GM23338 (cell line): ENCODE measurements at regions not wholly inside any gene's neighbourhood (a gene's known extent, or its start where the extent isn't known, plus 50 kb on each side); places are given as distances from the start of the nearest gene placed in this dataset.

Experiments
- ATAC-seq: fragments of 200-7000 bp; cut with Tn5 transposase; 3 replicates; pipeline ENCODE4 v1.9.1; 2020
- DNase-seq: peaks from one replicate; pipeline ENCODE4 v3.0.0-alpha.2; 2015; ENCODE audit warnings: low spot score
- H2AFZ ChIP-seq: fragments of 200-600 bp; sonication (generic); 2 replicates; pipeline ENCODE4 v1.8.0; 2016; ENCODE audit warnings: antibody characterized with exemption, mild to moderate bottlenecking, moderate library complexity
- H3F3A ChIP-seq: fragments of 200-600 bp; sonication (generic); replicated peaks from 2 replicates; pipeline ENCODE4 v1.8.0; 2017; ENCODE audit warnings: antibody characterized with exemption, mixed run types, low read depth
- H3K27ac ChIP-seq: fragments of 200-600 bp; sonication (generic); 2 replicates; pipeline ENCODE4 v1.6.1; 2016; ENCODE audit warnings: low read depth
- H3K27me3 ChIP-seq: fragments of 200-600 bp; sonication (generic); 2 replicates; pipeline ENCODE4 v1.8.0; 2016; ENCODE audit warnings: mild to moderate bottlenecking, mixed run types, moderate library complexity; ENCODE audit not compliant: insufficient read depth
- H3K36me3 ChIP-seq: fragments of 200-600 bp; sonication (generic); 2 replicates; pipeline ENCODE4 v1.8.0; 2016; ENCODE audit warnings: mild to moderate bottlenecking; ENCODE audit not compliant: insufficient read depth
- H3K4me1 ChIP-seq: fragments of 200-600 bp; sonication (generic); 2 replicates; pipeline ENCODE4 v1.8.0; 2016; ENCODE audit warnings: mild to moderate bottlenecking, moderate library complexity; ENCODE audit not compliant: insufficient read depth
- H3K4me2 ChIP-seq: fragments of 200-600 bp; sonication (generic); 2 replicates; pipeline ENCODE4 v1.7.1; 2017; ENCODE audit warnings: mixed run types
- H3K4me3 ChIP-seq: fragments of 200-600 bp; sonication (generic); 2 replicates; pipeline ENCODE4 v1.6.1; 2016; ENCODE audit warnings: mixed run types
- H3K79me2 ChIP-seq: fragments of 200-600 bp; sonication (generic); replicated peaks from 2 replicates; pipeline ENCODE4 v1.8.0; 2017; ENCODE audit warnings: mild to moderate bottlenecking; ENCODE audit not compliant: insufficient read depth
- H3K9me2 ChIP-seq: fragments of 200-600 bp; sonication (generic); 2 replicates; pipeline ENCODE4 v1.8.0; 2017; ENCODE audit not compliant: insufficient read depth
- H4K20me1 ChIP-seq: fragments of 200-600 bp; sonication (generic); replicated peaks from 2 replicates; pipeline ENCODE4 v1.8.0; 2017; ENCODE audit warnings: mild to moderate bottlenecking; ENCODE audit not compliant: insufficient read depth
- H3K27ac Mint-ChIP-seq: 2 replicates; pipeline ENCODE4 v1.8.0; 2020; ENCODE audit warnings: inconsistent platforms, mild to moderate bottlenecking, moderate library complexity, mixed read lengths
- H3K27me3 Mint-ChIP-seq: 3 replicates; pipeline ENCODE4 v1.8.0; 2022; ENCODE audit warnings: low read depth, mild to moderate bottlenecking, moderate library complexity, mixed read lengths, inconsistent platforms; ENCODE audit not compliant: insufficient read depth, poor library complexity
- H3K36me3 Mint-ChIP-seq: 3 replicates; pipeline ENCODE4 v1.8.0; 2021; ENCODE audit warnings: low read depth, mild to moderate bottlenecking, inconsistent platforms, moderate library complexity, mixed read lengths
- H3K4me1 Mint-ChIP-seq: 3 replicates; pipeline ENCODE4 v1.8.0; 2020; ENCODE audit warnings: mild to moderate bottlenecking, inconsistent platforms, mixed read lengths
- H3K4me3 Mint-ChIP-seq: 3 replicates; pipeline ENCODE4 v1.8.0; 2021; ENCODE audit warnings: moderate library complexity, mild to moderate bottlenecking, inconsistent platforms, mixed read lengths
- H3K9me3 Mint-ChIP-seq: 3 replicates; pipeline ENCODE4 v1.8.0; 2020; ENCODE audit warnings: moderate library complexity, mild to moderate bottlenecking, inconsistent platforms, mixed read lengths
- CREB1 ChIP-seq: fragments of 250-450 bp; sonication (Bioruptor Pico); IDR thresholded peaks from 2 replicates; pipeline ENCODE4 v1.5.0; 2020; ENCODE audit warnings: low read depth, mild to moderate bottlenecking, moderate library complexity
- EZH2phosphoT487 ChIP-seq: fragments of 200-600 bp; sonication (generic); IDR thresholded peaks from one replicate; pipeline ENCODE4 v1.8.1; 2018; ENCODE audit warnings: antibody characterized with exemption; ENCODE audit not compliant: unreplicated experiment
- JUNB ChIP-seq: IDR thresholded peaks from one replicate; pipeline ENCODE4 v1.6.1; 2016; ENCODE audit warnings: antibody characterized with exemption; ENCODE audit not compliant: unreplicated experiment
- NANOG ChIP-seq: IDR thresholded peaks from 2 replicates; pipeline ENCODE4 v1.6.1; 2016; ENCODE audit warnings: antibody characterized with exemption, borderline replicate concordance
- ZNF114 ChIP-seq: fragments of 250-450 bp; sonication (Bioruptor Pico); IDR thresholded peaks from 2 replicates; pipeline ENCODE4 v1.5.0; 2020; ENCODE audit warnings: mild to moderate bottlenecking, moderate library complexity
- ZNF331 ChIP-seq: fragments of 250-450 bp; sonication (Bioruptor Pico); IDR thresholded peaks from 2 replicates; pipeline ENCODE4 v1.5.0; 2020; ENCODE audit warnings: low read depth, mild to moderate bottlenecking, moderate library complexity
- TF ChIP-seq, protein P1 (sequence below): fragments of 250-450 bp; sonication (Bioruptor Pico); IDR thresholded peaks from 2 replicates; pipeline ENCODE4 v1.5.0; 2020; ENCODE audit warnings: mild to moderate bottlenecking, moderate library complexity

DNA sequence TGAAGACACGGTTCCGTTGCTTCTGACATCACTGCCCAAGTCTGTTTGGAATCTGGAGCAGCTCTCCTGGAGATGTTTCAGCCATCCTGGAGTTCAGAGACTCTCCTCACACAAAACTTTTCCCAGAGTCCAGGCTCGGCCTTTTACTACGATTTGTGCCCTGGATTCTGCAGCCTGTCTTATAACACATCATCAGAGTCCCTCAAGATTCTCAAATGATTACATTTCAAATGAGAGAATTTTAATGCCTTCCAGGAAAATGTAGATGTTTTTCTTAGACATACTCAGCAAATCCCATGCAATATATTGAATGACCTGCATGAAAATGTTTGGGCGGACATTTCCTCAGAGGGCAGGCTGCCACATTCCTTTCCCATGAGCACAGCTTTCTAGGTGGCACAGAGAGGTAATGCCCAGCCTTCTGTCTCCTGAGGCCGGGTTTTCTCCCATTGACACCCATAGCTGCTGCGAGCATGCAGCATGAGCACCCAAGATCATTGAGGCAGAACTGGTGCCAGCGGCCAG is 129.1 kb downstream of the SNX19 start:
- H3K9me3 Mint-ChIP-seq = peaks cover 5% of the 10 kb centered on the region; the same call in 2 of the 3 replicates
- Histone ChIP-seq H3K27ac (no peak overlapping the region), H3F3A (no peaks in the 10 kb centered on the region), H3K36me3 (no peaks in the 10 kb centered on the region), H3K4me1 (peaks cover 20% of the 10 kb centered on the region), H3K79me2 (no peaks in the 10 kb centered on the region), H3K4me2 (no peak overlapping the region), H3K4me3 (no peak overlapping the region), H4K20me1 (no peaks in the 10 kb centered on the region), H3K27me3 (no peaks in the 10 kb centered on the region), H2AFZ (no peak overlapping the region; the same call in 1 of the 2 replicates), H3K9me2 (peaks cover 10% of the 10 kb centered on the region)
- no peak for ATAC-seq
- peaks cover 5% of the 10 kb centered on the region for H3K27me3 Mint-ChIP-seq
- no peak for TF ChIP-seq ZNF114 (CRISPR knock-in tag)
- TF ChIP-seq CREB1 (CRISPR knock-in tag) = no peak
- TF ChIP-seq, protein P1, sequence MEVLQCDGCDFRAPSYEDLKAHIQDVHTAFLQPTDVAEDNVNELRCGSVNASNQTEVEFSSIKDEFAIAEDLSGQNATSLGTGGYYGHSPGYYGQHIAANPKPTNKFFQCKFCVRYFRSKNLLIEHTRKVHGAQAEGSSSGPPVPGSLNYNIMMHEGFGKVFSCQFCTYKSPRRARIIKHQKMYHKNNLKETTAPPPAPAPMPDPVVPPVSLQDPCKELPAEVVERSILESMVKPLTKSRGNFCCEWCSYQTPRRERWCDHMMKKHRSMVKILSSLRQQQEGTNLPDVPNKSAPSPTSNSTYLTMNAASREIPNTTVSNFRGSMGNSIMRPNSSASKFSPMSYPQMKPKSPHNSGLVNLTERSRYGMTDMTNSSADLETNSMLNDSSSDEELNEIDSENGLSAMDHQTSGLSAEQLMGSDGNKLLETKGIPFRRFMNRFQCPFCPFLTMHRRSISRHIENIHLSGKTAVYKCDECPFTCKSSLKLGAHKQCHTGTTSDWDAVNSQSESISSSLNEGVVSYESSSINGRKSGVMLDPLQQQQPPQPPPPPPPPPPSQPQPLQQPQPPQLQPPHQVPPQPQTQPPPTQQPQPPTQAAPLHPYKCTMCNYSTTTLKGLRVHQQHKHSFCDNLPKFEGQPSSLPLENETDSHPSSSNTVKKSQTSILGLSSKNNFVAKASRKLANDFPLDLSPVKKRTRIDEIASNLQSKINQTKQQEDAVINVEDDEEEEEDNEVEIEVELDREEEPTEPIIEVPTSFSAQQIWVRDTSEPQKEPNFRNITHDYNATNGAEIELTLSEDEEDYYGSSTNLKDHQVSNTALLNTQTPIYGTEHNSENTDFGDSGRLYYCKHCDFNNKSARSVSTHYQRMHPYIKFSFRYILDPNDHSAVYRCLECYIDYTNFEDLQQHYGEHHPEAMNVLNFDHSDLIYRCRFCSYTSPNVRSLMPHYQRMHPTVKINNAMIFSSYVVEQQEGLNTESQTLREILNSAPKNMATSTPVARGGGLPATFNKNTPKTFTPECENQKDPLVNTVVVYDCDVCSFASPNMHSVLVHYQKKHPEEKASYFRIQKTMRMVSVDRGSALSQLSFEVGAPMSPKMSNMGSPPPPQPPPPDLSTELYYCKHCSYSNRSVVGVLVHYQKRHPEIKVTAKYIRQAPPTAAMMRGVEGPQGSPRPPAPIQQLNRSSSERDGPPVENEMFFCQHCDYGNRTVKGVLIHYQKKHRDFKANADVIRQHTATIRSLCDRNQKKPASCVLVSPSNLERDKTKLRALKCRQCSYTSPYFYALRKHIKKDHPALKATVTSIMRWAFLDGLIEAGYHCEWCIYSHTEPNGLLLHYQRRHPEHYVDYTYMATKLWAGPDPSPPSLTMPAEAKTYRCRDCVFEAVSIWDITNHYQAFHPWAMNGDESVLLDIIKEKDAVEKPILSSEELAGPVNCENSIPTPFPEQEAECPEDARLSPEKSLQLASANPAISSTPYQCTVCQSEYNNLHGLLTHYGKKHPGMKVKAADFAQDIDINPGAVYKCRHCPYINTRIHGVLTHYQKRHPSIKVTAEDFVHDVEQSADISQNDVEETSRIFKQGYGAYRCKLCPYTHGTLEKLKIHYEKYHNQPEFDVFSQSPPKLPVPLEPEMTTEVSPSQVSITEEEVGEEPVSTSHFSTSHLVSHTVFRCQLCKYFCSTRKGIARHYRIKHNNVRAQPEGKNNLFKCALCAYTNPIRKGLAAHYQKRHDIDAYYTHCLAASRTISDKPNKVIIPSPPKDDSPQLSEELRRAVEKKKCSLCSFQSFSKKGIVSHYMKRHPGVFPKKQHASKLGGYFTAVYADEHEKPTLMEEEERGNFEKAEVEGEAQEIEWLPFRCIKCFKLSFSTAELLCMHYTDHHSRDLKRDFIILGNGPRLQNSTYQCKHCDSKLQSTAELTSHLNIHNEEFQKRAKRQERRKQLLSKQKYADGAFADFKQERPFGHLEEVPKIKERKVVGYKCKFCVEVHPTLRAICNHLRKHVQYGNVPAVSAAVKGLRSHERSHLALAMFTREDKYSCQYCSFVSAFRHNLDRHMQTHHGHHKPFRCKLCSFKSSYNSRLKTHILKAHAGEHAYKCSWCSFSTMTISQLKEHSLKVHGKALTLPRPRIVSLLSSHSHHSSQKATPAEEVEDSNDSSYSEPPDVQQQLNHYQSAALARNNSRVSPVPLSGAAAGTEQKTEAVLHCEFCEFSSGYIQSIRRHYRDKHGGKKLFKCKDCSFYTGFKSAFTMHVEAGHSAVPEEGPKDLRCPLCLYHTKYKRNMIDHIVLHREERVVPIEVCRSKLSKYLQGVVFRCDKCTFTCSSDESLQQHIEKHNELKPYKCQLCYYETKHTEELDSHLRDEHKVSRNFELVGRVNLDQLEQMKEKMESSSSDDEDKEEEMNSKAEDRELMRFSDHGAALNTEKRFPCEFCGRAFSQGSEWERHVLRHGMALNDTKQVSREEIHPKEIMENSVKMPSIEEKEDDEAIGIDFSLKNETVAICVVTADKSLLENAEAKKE (CRISPR knock-in tag) = no peak
- no peak for TF ChIP-seq ZNF331
- TF ChIP-seq NANOG = no peak
- no peak for TF ChIP-seq EZH2phosphoT487
- no peak for TF ChIP-seq JUNB
- H3K4me1 Mint-ChIP-seq = peaks cover 15% of the 10 kb centered on the region
- no peaks in the 10 kb centered on the region for H3K36me3 Mint-ChIP-seq
- no peak overlapping the region for H3K4me3 Mint-ChIP-seq
- no peak for DNase-seq
- no peak overlapping the region for H3K27ac Mint-ChIP-seq
